ENCODE measurements at regions not wholly inside any gene's neighbourhood (a gene's known extent, or its start where the extent isn't known, plus 50 kb on each side); places are given as distances from the start of the nearest gene placed in this dataset.

DNA sequence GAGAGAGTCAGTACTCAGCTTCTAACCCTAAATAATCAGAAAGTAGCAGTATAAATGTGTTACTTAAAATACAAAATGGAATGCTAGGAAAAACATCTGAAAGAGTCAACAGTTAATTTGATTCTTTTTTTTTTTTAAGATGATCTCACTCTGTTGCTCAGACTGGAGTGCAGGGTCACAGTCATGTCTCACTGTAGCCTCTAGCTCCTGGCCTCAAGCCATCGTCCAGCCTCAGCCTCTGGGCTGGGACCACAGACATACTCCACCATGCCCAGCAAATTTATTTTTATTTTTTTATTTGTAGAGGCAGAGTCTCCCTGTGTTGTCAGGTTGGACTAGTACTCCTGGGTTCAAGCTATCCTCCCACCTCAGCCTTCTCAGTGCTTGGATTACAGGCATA, 424.9 kb downstream of the IRX2 start:
- no peak for TF ChIP-seq EP300 (IDR thresholded peaks at IDR 0.05; ENCODE audit: borderline replicate concordance in 1 of 2, low read depth in 2 of 2, low read length in 2 of 2)
- TF ChIP-seq ZNF274 (IDR thresholded peaks at IDR 0.05; ENCODE audit: borderline replicate concordance, extremely low read depth, low read length) = no peak
- no peak for TF ChIP-seq TBP (IDR thresholded peaks at IDR 0.05; ENCODE audit: low read depth, low read length)
- TF ChIP-seq CTCF (IDR thresholded peaks at IDR 0.05; ENCODE audit: control extremely low read depth in 1 of 3, insufficient read depth in 1 of 3, low read depth in 1 of 3, low read length in 3 of 3) = no peak
- TF ChIP-seq TAF1 (IDR thresholded peaks at IDR 0.05; ENCODE audit: low read depth, low read length) = no peak
- no peak for TF ChIP-seq RNF2 (IDR thresholded peaks at IDR 0.05; ENCODE audit: borderline replicate concordance, low read depth, low read length, missing control alignments, poor library complexity, severe bottlenecking)
- no peak for TF ChIP-seq ASH2L (IDR thresholded peaks at IDR 0.05; ENCODE audit: low read length)
- no peak for TF ChIP-seq KDM5A (IDR thresholded peaks at IDR 0.05; ENCODE audit: low read length)
- no peak for TF ChIP-seq POLR2A (IDR thresholded peaks at IDR 0.05; ENCODE audit: control extremely low read depth in 1 of 2, low read depth in 2 of 2, low read length in 2 of 2)
- TF ChIP-seq POLR2AphosphoS5 (IDR thresholded peaks at IDR 0.05; ENCODE audit: low read depth, low read length) = no peak
- TF ChIP-seq, protein P1, sequence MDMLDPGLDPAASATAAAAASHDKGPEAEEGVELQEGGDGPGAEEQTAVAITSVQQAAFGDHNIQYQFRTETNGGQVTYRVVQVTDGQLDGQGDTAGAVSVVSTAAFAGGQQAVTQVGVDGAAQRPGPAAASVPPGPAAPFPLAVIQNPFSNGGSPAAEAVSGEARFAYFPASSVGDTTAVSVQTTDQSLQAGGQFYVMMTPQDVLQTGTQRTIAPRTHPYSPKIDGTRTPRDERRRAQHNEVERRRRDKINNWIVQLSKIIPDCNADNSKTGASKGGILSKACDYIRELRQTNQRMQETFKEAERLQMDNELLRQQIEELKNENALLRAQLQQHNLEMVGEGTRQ (IDR thresholded peaks at IDR 0.05; ENCODE audit: low read length) = no peak
- TF ChIP-seq POU5F1 (IDR thresholded peaks at IDR 0.05; ENCODE audit: low read depth, low read length) = no peak
- no peak for TF ChIP-seq CEBPB (IDR thresholded peaks at IDR 0.05; ENCODE audit: low read depth, low read length)

Data from H1 (cell line).